ENCODE measurements at regions not wholly inside any gene's neighbourhood (a gene's known extent, or its start where the extent isn't known, plus 50 kb on each side); places are given as distances from the start of the nearest gene placed in this dataset.

GRCh38 chr18:67966224-67966623 is 449.7 kb upstream of the DSEL start:
- TF ChIP-seq CTCF (IDR thresholded peaks at IDR 0.05; ENCODE audit: low read depth, low read length): no peak
- TF ChIP-seq POLR2A (IDR thresholded peaks at IDR 0.05; ENCODE audit: extremely low read depth, insufficient read length): no peak
- no peak for TF ChIP-seq MAX (IDR thresholded peaks at IDR 0.05; ENCODE audit: low read depth, low read length)
- no peak for TF ChIP-seq MYC (IDR thresholded peaks at IDR 0.05; ENCODE audit: low read depth, low read length)
